Activated naive CD8-positive, alpha-beta T cell treated with anti-CD3 and anti-CD28 coated beads, Interleukin-2, amount 50 U/mL, for 24 hours (primary cell): ENCODE measurements at regions not wholly inside any gene's neighbourhood (a gene's known extent, or its start where the extent isn't known, plus 50 kb on each side); places are given as distances from the start of the nearest gene placed in this dataset.

Source experiments
- ATAC-seq: fragments of 150-1000 bp; cut with Tn5 transposase; one replicate; pipeline ENCODE4 v1.10.0; 2021
- DNase-seq: peaks from one replicate; pipeline ENCODE4 v3.0.0; 2021
- H3K27ac Mint-ChIP-seq: one replicate; pipeline ENCODE4 v1.8.0; 2021; ENCODE audit warnings: mild to moderate bottlenecking, mixed read lengths
- H3K27me3 Mint-ChIP-seq: one replicate; pipeline ENCODE4 v1.8.0; 2021; ENCODE audit warnings: mixed read lengths
- H3K36me3 Mint-ChIP-seq: one replicate; pipeline ENCODE4 v1.8.0; 2021; ENCODE audit warnings: low read depth, mixed read lengths
- H3K4me1 Mint-ChIP-seq: one replicate; pipeline ENCODE4 v1.8.0; 2021; ENCODE audit warnings: mixed read lengths
- H3K4me3 Mint-ChIP-seq: one replicate; pipeline ENCODE4 v1.8.0; 2021; ENCODE audit warnings: mild to moderate bottlenecking, moderate library complexity, mixed read lengths
- H3K9me3 Mint-ChIP-seq: one replicate; pipeline ENCODE4 v1.8.0; 2021; ENCODE audit warnings: mixed read lengths

DNA sequence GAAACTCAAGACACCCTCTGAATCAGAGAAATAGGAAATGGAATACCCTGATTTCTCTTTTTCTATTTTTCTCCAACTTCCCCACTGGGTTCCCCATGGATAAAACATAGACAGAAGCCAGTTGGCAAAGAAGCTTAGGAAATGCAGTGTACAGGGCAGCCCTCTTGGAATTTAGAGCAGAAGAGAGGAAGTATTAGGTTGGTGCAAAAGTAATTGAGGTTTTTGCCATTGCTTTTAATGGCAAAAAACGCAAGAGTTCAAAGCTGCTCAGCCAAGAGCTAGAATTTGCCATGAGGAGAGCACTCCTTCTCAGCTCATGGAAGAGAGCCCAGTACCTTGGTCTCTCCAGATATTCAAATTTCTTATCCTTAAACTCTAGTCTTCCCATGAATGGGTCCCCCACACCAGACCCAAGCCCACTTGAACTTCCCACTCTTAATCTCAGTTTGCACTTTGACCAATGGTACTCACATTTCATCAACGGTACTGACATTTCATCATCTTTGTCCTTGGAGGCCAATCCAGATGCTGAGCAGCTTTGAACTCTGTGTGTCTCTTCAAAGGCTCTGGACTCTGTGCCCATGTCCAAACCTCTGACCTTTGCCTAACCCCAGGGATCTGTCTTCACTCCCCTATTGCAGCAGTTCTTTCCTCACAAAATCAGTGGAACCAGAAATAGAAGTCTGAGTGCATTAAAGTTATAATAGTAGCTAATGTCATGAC is 73.2 kb upstream of the PPP1R3C start:
- ATAC-seq (no peak), DNase-seq (no peak)
- H3K27ac Mint-ChIP-seq = no peak overlapping the region
- no peaks in the 10 kb centered on the region for H3K36me3 Mint-ChIP-seq
- no peak overlapping the region for H3K4me3 Mint-ChIP-seq
- H3K9me3 Mint-ChIP-seq = no peaks in the 10 kb centered on the region
- peaks cover 15% of the 10 kb centered on the region for H3K27me3 Mint-ChIP-seq
- H3K4me1 Mint-ChIP-seq = no peaks in the 10 kb centered on the region

DNA sequence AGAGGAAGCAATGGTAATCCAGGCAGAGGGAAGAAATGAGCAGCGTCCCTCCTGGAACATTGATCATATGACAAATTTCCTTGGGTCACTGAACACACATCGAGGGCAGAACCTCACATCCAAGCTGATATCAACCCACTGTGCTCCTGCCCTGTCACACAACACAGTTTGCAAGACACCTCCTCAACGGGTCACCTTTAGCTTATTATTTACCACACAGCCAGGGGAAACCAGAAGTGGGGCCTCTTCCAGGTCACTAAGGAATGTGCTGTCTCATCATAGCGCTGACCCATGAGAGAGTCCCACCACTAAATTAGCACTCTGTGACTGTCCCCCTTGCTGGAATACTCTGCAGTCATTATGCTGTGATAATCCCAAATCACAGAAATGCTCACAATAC is 69.7 kb upstream of the PPP1R3C start:
- no peak for ATAC-seq
- no peaks in the 10 kb centered on the region for H3K4me1 Mint-ChIP-seq
- peaks cover 13% of the 10 kb centered on the region for H3K27me3 Mint-ChIP-seq
- H3K4me3 Mint-ChIP-seq = no peak overlapping the region
- no peak overlapping the region for H3K27ac Mint-ChIP-seq
- DNase-seq = no peak
- no peaks in the 10 kb centered on the region for H3K36me3 Mint-ChIP-seq
- H3K9me3 Mint-ChIP-seq = no peaks in the 10 kb centered on the region

DNA sequence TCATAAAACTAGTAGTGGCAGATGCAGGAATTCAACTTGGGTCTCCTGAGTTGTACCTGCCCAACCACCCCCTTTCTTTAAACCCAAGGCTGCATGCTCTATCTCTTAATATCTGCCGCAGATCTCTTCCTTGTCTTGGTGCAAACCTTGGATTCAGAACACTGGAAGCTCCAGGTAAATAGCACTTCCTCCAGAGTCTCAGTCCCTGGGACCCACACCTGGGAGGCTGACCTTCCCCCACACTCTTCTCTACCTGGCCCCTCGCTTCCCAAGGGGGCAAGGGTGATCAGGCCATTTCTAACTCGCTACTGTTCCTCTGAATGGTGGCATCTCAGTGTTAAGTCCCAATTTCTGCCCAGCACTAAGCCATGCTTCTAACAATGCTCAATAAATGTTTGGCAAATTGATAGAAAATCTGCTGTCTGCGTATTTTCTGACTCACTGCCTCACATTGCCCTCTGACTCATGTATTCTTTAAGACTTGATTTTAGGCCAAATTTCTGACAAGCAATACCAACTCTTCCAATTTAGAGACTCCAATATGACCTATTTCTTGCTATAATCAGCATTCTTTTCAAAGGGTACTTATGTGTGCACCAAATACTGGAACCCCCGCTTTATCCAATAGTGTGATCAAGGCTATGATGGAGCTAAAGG is 68.0 kb upstream of the PPP1R3C start:
- H3K27me3 Mint-ChIP-seq = peaks cover 10% of the 10 kb centered on the region
- H3K27ac Mint-ChIP-seq = no peak overlapping the region
- DNase-seq (no peak), ATAC-seq (no peak)
- H3K4me3 Mint-ChIP-seq = no peak overlapping the region
- no peaks in the 10 kb centered on the region for H3K9me3 Mint-ChIP-seq
- H3K36me3 Mint-ChIP-seq = no peaks in the 10 kb centered on the region
- no peaks in the 10 kb centered on the region for H3K4me1 Mint-ChIP-seq

DNA sequence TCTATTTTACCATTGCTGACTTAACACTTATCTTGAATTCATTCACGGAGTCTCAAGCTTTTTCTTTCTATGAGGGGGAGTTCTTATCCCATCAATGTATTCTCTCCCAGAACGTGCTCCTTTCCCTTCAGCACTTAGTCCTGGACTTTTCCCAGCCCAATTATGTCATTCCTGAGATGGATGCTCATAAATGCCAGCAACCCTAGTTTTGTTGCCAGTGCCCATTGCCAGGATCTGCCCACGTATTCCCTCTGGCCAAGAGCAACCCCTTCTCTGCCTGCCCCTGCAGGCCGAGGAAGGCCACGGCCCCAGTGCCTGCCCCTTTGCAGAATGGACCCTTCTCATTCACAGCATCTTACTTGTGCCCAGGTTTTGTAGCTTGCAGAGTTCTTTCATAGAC is 67.4 kb upstream of the PPP1R3C start:
- ATAC-seq = no peak
- Mint-ChIP-seq H3K27ac (no peak overlapping the region), H3K4me1 (no peaks in the 10 kb centered on the region), H3K4me3 (no peak overlapping the region), H3K9me3 (no peaks in the 10 kb centered on the region), H3K27me3 (peaks cover 6% of the 10 kb centered on the region), H3K36me3 (no peaks in the 10 kb centered on the region)
- DNase-seq = no peak

DNA sequence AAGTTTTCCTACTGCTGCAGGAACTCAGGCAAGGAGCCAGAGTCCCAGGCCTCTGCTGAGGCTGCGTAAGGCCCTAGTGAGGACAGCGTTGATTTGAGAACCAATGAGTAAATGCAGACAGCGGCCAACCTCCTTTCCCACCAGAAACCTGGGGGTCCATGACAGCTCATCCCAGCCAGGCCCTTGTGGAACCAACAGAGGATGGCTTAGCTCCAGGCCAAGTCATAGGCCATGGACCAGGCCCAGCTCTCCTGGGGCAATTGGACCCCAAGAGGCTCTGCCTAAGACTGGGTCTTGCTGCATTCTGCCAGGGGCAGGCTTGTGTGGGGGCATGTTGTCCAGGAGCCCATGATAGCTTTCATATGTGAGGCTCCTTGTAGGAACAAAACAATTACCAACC is 65.4 kb upstream of the PPP1R3C start:
- no peak overlapping the region for H3K4me3 Mint-ChIP-seq
- H3K36me3 Mint-ChIP-seq = no peaks in the 10 kb centered on the region
- ATAC-seq = no peak
- H3K9me3 Mint-ChIP-seq = no peaks in the 10 kb centered on the region
- H3K4me1 Mint-ChIP-seq = no peaks in the 10 kb centered on the region
- peaks cover 3% of the 10 kb centered on the region for H3K27me3 Mint-ChIP-seq
- no peak for DNase-seq
- no peak overlapping the region for H3K27ac Mint-ChIP-seq

DNA sequence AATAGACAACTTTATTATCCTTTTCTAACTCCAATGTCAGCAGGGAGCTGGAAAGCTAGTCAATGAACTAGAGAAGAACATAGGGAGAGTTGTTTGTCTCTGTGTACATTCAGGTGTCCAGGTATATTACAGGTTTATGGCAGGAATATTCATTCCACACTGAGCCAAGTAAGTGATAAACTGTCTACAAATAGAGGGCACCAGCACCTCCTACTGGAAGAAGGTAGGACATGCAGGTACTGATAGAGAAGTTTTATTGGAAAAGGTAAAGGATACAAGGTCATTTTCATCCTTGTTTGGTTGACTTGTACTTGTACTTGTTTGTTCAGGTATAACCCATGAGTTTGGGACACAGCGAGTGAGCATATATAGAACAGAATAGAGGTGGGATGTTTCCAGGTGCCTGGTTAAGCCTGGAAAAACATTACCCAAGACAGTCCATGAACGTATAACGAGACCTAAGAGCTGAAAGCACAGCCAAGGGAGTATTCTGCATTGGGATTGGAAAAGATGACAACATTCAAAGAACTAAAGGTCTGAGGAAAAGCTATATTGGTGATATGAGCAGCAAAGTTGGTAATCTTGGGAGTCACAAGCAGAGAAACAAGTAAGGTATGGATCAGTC is 61.4 kb upstream of the PPP1R3C start:
- Mint-ChIP-seq H3K4me3 (no peak overlapping the region), H3K36me3 (no peaks in the 10 kb centered on the region), H3K27ac (no peak overlapping the region), H3K9me3 (no peaks in the 10 kb centered on the region), H3K27me3 (no peaks in the 10 kb centered on the region), H3K4me1 (no peaks in the 10 kb centered on the region)
- no peak for ATAC-seq
- peak; percentile 8 for DNase-seq

DNA sequence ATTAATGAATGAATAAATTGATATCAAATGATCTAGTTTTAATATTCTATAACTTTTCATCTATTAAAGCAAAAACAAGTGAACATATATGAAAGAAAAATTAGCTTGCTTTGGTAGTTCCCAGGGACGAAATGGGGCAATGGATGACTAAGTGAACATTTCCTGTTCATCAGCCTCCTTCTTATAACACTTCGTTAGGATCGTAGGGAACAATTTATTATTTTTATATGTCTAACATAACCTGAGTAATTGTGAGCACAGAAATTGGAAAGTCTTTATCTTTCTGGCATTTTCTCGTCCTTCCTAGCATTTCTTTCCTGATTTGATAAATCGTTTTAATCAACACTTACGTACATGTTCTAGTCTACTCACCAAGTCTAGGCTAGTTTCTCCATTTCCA is 59.1 kb upstream of the PPP1R3C start:
- no peak for DNase-seq
- no peaks in the 10 kb centered on the region for H3K27me3 Mint-ChIP-seq
- no peak for ATAC-seq
- H3K4me3 Mint-ChIP-seq = no peak overlapping the region
- no peaks in the 10 kb centered on the region for H3K9me3 Mint-ChIP-seq
- H3K36me3 Mint-ChIP-seq = no peaks in the 10 kb centered on the region
- H3K27ac Mint-ChIP-seq = no peak overlapping the region
- H3K4me1 Mint-ChIP-seq = no peaks in the 10 kb centered on the region

DNA sequence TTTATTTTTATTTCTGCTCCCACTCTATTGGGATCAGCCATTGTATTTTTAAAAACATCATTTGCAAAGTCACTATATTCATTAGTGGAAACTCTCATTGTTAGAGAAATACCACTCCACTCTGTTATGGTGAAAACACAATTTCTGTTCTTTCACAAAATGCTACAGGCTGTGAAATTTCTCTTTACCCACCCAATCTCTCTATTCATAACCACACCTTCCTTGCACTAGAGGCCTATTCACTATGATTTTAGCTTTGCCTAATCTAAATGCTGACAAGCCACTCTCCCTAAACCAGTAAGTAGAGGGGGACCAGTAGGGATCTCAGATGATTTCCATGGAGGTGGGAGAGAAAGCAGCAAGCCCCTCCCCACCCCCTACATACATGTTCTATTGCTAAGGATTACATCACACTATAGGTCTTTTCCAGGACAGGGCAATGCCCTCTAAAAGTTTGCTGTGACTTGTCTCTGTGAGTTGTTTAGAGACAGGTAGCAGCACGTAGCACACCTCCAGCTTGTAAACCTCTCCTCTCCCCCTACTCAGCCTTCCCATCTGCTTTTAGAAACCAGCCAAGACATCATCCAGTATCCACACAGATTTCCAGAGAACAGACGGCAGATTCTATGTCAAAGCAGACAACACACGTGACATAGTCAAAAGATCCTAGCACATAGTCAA is 58.3 kb upstream of the PPP1R3C start:
- H3K9me3 Mint-ChIP-seq = no peaks in the 10 kb centered on the region
- H3K27ac Mint-ChIP-seq = no peak overlapping the region
- no peaks in the 10 kb centered on the region for H3K4me1 Mint-ChIP-seq
- no peak for DNase-seq
- ATAC-seq = no peak
- no peaks in the 10 kb centered on the region for H3K27me3 Mint-ChIP-seq
- no peak overlapping the region for H3K4me3 Mint-ChIP-seq
- H3K36me3 Mint-ChIP-seq = no peaks in the 10 kb centered on the region

DNA sequence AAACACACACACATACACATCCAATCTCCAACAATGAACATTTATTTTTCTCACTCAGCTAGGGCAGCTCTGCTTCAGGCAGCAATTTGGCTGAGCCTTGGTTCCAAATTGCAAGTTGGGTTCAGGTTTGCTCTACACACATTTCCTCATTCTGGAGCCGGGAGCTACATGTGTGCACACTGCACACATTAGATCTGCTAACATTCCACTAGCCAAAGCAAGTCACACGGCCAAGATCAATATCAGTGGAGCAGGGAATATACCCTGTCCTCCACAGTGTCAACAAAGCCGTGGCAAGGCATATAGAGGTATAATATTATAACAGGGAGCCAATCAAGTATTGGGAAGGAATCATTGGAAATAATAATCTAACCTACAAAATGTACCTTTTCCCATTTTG is 57.5 kb upstream of the PPP1R3C start:
- Mint-ChIP-seq H3K4me1 (no peaks in the 10 kb centered on the region), H3K36me3 (no peaks in the 10 kb centered on the region), H3K9me3 (no peaks in the 10 kb centered on the region), H3K4me3 (no peak overlapping the region), H3K27ac (no peak overlapping the region), H3K27me3 (no peaks in the 10 kb centered on the region)
- ATAC-seq = no peak
- DNase-seq = no peak

DNA sequence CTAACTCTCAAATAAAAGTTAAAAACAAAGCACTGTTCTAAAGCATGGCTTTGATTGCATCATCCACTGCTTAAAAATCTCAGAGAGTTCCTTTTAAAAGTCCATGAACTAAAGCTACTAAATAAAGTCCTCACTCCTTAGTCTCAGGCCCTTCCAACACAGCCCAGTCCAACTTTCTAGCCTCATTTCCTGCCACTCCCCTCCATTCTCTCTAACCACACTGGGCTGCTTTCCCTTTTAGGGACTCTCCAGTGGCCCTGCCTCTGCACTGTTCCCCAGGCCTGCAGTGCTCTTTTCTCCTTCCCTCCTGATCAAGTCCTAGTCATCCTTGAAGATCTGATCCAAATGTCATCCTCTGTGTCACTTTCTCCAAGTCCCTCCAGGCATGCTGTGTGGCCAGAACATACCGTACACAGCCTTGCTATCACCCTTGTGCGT is 56.9 kb upstream of the PPP1R3C start:
- no peaks in the 10 kb centered on the region for H3K4me1 Mint-ChIP-seq
- H3K36me3 Mint-ChIP-seq = no peaks in the 10 kb centered on the region
- peaks cover 3% of the 10 kb centered on the region for H3K27me3 Mint-ChIP-seq
- H3K27ac Mint-ChIP-seq = no peak overlapping the region
- H3K9me3 Mint-ChIP-seq = no peaks in the 10 kb centered on the region
- ATAC-seq = no peak
- no peak for DNase-seq
- no peak overlapping the region for H3K4me3 Mint-ChIP-seq

DNA sequence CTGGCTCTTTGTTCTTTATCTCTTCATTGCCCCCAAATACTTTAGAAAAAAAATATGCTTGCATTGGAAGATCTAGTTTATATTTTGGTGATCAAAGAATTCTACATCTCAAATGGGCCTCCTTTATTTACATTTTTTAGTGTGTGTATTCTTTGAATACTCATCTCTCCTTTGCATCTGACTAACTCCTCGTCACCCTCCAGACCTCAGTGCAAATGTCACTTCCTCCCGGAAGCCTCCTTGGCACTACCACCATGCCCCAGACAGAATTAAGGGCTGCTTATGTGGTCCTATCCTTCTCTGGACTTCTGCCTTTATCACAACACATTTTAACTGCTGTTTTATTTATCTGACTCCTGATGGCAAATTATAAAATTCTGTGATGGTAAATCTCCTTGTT is 52.0 kb upstream of the PPP1R3C start:
- Mint-ChIP-seq H3K27me3 (peaks cover 7% of the 10 kb centered on the region), H3K9me3 (no peaks in the 10 kb centered on the region), H3K27ac (no peak overlapping the region), H3K36me3 (no peaks in the 10 kb centered on the region), H3K4me1 (no peaks in the 10 kb centered on the region), H3K4me3 (no peak overlapping the region)
- ATAC-seq = no peak
- DNase-seq = no peak

DNA sequence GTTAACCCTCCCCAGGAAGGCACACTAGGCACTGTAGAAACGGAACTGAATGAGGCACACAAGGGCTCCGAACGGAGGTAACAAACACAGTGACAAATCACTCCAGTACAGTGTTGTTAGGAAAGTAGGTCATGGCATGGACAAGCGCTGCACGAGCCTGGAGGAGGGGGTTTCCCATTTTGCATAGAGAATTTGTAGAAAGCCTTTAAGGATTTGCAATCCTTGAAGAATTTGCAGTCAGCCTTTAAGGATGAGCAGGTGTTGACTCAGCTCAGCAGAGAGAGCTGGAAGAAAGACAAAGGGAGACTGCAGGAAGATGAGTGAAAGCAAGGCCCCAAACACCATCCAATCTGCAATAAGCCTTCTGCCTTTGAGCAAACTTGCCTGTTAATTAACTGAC is 51.1 kb upstream of the PPP1R3C start:
- no peak for DNase-seq
- H3K36me3 Mint-ChIP-seq = no peaks in the 10 kb centered on the region
- H3K9me3 Mint-ChIP-seq = no peaks in the 10 kb centered on the region

DNA sequence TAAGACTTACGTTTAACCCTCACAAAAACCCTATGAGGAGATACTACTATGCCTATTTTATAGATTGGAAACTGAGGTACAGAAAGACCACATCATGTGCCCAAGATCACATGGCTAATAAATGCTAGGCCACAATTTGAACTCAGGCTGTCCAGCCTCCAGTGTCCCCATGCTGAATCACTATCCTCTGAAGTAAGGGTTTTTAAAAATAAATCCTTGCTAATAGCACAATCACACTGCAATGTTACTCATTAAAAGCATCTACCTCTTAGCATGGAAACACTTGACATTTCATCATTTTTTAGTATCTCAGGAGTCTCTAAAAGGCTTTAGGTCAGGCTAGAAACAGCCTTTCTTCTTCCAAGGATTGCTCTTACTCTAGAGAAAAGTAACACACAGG is 50.0 kb upstream of the PPP1R3C start:
- Mint-ChIP-seq H3K27ac (no peak overlapping the region), H3K4me3 (no peak overlapping the region), H3K36me3 (no peaks in the 10 kb centered on the region), H3K4me1 (no peaks in the 10 kb centered on the region), H3K27me3 (peaks cover 7% of the 10 kb centered on the region), H3K9me3 (no peaks in the 10 kb centered on the region)
- DNase-seq = no peak
- ATAC-seq = no peak

More for the DNA sequence above, 51.1 kb upstream of the PPP1R3C start:
- ATAC-seq = no peak
- H3K4me3 Mint-ChIP-seq = no peak overlapping the region
- peaks cover 7% of the 10 kb centered on the region for H3K27me3 Mint-ChIP-seq
- H3K27ac Mint-ChIP-seq = no peak overlapping the region
- no peaks in the 10 kb centered on the region for H3K4me1 Mint-ChIP-seq
